HG03103 (cell line): ENCODE measurements at regions not wholly inside any gene's neighbourhood (a gene's known extent, or its start where the extent isn't known, plus 50 kb on each side); places are given as distances from the start of the nearest gene placed in this dataset.
"Not testable (repeated sequence)": the region's sequence is repeated elsewhere in the genome, so short reads cannot be mapped to it uniquely, and the experiment has no call there.

ENCODE experiments used
- ATAC-seq: cut with Tn5 transposase; IDR thresholded peaks from one replicate; pipeline ENCODE4 v1.9.1; 2021; ENCODE audit warnings: low read depth; ENCODE audit not compliant: unreplicated experiment

- ATAC-seq = no peak
Measured at GRCh38 chr2:143839456-143839855, 680.5 kb downstream of the ZEB2 start.

DNA sequence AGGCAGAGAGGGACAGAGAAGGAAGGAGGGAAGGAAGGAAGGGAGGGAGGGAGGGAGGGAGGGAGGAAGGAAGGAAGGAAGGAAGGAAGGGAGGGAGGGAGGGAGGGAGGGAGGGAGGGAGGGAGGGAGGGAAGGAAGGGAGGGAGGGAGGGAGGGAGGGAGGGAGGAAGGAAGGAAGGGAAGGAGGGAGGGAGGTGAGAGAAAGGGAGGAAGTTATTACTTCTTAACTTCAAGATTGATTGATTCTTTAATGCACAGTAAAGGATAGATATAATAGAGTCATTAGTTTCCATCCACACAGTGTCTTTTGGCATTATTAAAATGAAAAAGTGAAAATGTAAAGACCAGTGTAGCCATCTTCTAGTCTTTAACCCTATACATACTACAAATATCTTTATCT, 682.9 kb downstream of the ZEB2 start:
- not testable (repeated sequence) for ATAC-seq

DNA sequence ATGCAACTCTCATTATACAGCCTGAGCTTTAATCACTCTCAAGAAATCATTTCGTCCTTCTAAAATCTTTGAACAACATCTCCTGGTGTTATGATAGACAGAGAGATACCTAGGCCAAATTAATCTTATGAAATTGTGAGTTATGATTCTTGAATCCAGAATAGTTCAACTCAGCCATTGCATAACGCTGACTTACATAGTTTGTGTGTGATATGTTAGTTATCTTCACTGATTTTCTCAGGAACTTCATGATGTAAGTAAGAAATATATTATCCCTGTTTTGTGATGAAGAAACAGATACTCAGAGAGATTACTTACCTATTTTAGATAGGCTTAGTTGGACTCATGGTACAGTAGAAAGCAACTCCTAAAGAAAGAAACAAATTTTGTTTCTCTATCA, 684.4 kb downstream of the ZEB2 start:
- ATAC-seq = no peak

DNA sequence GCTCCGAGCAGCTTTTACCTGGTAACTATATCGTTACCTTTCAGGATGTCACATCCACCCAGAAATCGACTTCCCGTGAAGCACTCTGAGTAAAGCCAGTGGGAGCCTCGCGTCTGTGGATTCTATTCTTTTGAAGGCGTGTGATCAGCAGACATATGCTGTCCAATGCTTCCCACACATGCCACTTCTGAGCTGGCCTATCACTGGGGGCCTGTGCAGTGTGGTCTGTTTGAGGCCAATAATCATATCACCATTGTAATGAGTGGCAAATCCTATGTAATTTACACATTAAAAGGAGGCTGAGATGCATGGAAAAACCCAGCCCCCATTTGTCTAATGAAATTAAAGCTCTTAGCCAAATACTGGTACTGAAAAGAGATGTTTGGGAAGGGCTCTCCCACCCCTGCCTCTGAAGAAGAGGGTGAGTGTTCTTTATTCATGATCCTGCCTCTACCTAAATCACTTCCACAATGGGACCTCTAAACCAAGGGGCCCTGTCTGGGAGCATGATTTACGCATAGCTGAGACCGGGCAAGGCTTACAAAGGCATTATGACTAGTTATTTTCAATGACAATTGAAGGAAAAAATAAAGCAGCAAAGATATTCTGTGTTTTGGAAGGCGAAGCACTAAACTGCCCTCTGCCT, 686.8 kb downstream of the ZEB2 start:
- no peak for ATAC-seq

GRCh38 chr2:143830476-143830875, 689.4 kb downstream of the ZEB2 start:
- ATAC-seq = no peak

- ATAC-seq = no peak
Measured at GRCh38 chr2:143828763-143829537, 691.0 kb downstream of the ZEB2 start.

DNA sequence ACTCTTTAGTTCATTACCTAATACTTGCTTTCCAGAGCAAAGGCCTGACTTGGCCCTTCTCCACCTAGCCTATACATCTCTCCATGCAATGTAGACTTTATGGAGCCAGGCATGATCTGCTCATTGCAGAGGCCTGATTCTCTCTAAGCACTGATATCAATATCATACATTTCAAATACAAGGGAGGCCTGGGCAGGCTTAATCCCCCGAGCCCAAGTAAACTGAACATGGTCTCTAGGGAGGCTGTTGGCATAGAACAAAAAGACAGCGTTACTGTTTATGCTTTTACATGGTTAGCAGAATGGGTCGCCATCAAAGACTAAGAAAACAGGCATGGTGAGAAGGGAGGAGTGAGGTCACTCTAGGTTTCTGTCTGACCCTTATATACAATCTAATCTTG, 695.1 kb downstream of the ZEB2 start:
- ATAC-seq = no peak

GRCh38 chr2:143823876-143824275, 694.7 kb downstream of the ARHGAP15 start:
- ATAC-seq = no peak

GRCh38 chr2:143823296-143823695, 694.1 kb downstream of the ARHGAP15 start:
- no peak for ATAC-seq

GRCh38 chr2:143822736-143823135, 693.5 kb downstream of the ARHGAP15 start:
- no peak for ATAC-seq

GRCh38 chr2:143819764-143820163, 690.5 kb downstream of the ARHGAP15 start:
- ATAC-seq = no peak

GRCh38 chr2:143819190-143819735, 690.0 kb downstream of the ARHGAP15 start:
- no peak for ATAC-seq
